ENCODE measurements at regions not wholly inside any gene's neighbourhood (a gene's known extent, or its start where the extent isn't known, plus 50 kb on each side); places are given as distances from the start of the nearest gene placed in this dataset.

DNA sequence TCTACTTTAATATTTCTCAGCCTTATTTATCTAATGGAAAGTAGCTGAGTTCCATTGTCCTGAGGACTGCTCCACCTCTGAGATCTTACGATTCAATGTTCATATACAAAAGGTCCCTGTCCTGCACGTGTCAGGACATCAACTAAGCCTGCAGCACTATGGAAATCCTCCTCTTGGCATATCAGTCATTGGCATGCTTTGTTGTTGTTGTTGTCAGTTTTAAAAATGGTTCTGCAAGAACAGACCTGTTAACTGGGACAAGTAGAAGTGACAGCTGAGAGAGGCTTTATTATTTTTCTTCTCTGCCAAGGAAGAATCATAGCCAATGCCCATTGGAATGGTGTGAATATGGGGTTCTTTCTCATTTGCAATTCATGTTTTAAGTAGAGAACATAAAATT is 450.1 kb upstream of the PKDCC start:
- H3K27me3 ChIP-seq (replicated peaks; ENCODE audit: insufficient read depth, low read length): no peaks in the 10 kb centered on the region
- no peaks in the 10 kb centered on the region for H3K4me1 ChIP-seq (ENCODE audit: low read length)
- no peaks in the 10 kb centered on the region for H4K20me1 ChIP-seq (ENCODE audit: insufficient read depth, low read length)
- no peaks in the 10 kb centered on the region for H3K36me3 ChIP-seq (replicated peaks; ENCODE audit: insufficient read depth, low read length)
- no peaks in the 10 kb centered on the region for H3F3A ChIP-seq (ENCODE audit: insufficient read depth, low read length)
- TF ChIP-seq, protein P1, sequence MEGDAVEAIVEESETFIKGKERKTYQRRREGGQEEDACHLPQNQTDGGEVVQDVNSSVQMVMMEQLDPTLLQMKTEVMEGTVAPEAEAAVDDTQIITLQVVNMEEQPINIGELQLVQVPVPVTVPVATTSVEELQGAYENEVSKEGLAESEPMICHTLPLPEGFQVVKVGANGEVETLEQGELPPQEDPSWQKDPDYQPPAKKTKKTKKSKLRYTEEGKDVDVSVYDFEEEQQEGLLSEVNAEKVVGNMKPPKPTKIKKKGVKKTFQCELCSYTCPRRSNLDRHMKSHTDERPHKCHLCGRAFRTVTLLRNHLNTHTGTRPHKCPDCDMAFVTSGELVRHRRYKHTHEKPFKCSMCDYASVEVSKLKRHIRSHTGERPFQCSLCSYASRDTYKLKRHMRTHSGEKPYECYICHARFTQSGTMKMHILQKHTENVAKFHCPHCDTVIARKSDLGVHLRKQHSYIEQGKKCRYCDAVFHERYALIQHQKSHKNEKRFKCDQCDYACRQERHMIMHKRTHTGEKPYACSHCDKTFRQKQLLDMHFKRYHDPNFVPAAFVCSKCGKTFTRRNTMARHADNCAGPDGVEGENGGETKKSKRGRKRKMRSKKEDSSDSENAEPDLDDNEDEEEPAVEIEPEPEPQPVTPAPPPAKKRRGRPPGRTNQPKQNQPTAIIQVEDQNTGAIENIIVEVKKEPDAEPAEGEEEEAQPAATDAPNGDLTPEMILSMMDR (IDR thresholded peaks at IDR 0.05; ENCODE audit: low read length): no peak
- TF ChIP-seq EZH2 (optimal IDR thresholded peaks at IDR 0.05; ENCODE audit: low read depth, low read length) (no peak), EZH2phosphoT487 (IDR thresholded peaks at IDR 0.05; ENCODE audit: low read length) (no peak)
- H3K9me3 ChIP-seq (replicated peaks; ENCODE audit: insufficient read depth, low read length): no peaks in the 10 kb centered on the region
- no peak overlapping the region for H2AFZ ChIP-seq (ENCODE audit: low read length)
- H3K9ac ChIP-seq (ENCODE audit: low read length): no peak overlapping the region
- no peaks in the 10 kb centered on the region for H3K79me2 ChIP-seq (ENCODE audit: low read length)
- DNase-seq: no peak
- H3K4me2 ChIP-seq (ENCODE audit: low read depth, low read length): no peak overlapping the region
- H3K27ac ChIP-seq (ENCODE audit: low read length): no peak overlapping the region
- H3K4me3 ChIP-seq (ENCODE audit: low read length): no peak overlapping the region
- H3K9me2 ChIP-seq (replicated peaks; ENCODE audit: insufficient read depth, low read length): no peaks in the 10 kb centered on the region

DNA sequence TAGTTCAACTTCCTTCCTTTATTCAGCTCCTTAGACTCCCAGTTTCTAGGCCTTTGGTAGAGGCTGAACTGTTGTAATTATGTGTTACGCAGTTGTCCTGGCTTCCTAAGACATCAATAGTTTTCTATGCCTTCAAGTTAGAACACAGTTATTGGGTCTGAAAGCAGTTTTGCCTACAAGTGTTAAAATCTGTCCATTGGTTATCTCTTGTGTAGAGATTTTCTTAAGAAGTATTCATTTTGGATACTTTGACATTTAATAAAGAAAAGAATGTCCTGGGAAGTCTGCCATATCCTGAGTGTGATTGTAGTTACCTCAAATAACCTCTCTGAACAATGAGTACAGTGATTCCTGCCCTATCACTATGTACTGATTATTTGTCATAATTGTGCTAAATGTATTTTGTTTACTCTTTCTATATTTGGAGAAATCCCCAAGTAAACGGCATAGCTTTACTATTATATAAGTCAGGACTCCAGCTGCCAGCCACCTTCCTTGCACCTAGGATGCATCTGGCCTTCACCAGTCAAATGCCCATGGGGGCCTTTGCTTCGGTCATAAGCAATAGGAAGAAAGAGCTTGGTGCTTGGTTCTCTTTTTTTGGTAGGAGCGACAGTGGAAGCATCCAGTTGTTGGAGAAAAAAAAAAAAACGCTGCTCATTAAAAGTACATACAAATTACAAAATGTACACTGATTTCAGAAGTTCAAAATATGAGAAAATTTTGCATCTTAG is 449.5 kb upstream of the PKDCC start:
- H3K9me3 ChIP-seq (replicated peaks; ENCODE audit: insufficient read depth, low read length): no peaks in the 10 kb centered on the region
- no peaks in the 10 kb centered on the region for H3F3A ChIP-seq (ENCODE audit: insufficient read depth, low read length)
- H3K9me2 ChIP-seq (replicated peaks; ENCODE audit: insufficient read depth, low read length): no peaks in the 10 kb centered on the region
- no peak overlapping the region for H3K4me2 ChIP-seq (ENCODE audit: low read depth, low read length)
- no peak overlapping the region for H3K4me3 ChIP-seq (ENCODE audit: low read length)
- no peaks in the 10 kb centered on the region for H4K20me1 ChIP-seq (ENCODE audit: insufficient read depth, low read length)
- no peak for DNase-seq
- no peak overlapping the region for H2AFZ ChIP-seq (ENCODE audit: low read length)
- no peak overlapping the region for H3K9ac ChIP-seq (ENCODE audit: low read length)
- no peaks in the 10 kb centered on the region for H3K79me2 ChIP-seq (ENCODE audit: low read length)
- no peak overlapping the region for H3K27ac ChIP-seq (ENCODE audit: low read length)
- H3K27me3 ChIP-seq (replicated peaks; ENCODE audit: insufficient read depth, low read length): no peaks in the 10 kb centered on the region
- no peaks in the 10 kb centered on the region for H3K36me3 ChIP-seq (replicated peaks; ENCODE audit: insufficient read depth, low read length)
- H3K4me1 ChIP-seq (ENCODE audit: low read length): no peaks in the 10 kb centered on the region
- no peak for TF ChIP-seq EZH2phosphoT487 (IDR thresholded peaks at IDR 0.05; ENCODE audit: low read length)
- TF ChIP-seq, protein P1 (IDR thresholded peaks at IDR 0.05; ENCODE audit: low read length): no peak
- no peak for TF ChIP-seq EZH2 (optimal IDR thresholded peaks at IDR 0.05; ENCODE audit: low read depth, low read length)

DNA sequence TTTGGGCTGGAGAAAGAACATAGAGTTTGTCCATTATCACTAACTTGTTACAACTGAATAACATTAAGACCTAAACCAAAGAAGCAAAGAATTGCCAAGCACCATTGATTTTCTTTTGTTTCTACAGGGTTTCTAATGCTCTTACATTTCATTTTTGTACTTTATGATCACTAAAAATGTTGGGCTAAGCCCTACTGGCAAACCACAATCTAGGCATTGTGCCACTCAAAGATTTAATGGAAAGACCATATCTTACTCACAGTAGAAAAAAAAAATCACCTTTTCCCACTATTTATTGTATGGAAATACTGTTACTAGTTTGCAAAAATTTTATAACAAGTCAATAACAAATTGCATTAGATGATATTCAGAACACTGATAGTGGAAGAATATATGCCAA is 447.4 kb upstream of the PKDCC start:
- H4K20me1 ChIP-seq (ENCODE audit: insufficient read depth, low read length): no peaks in the 10 kb centered on the region
- H3K9me2 ChIP-seq (replicated peaks; ENCODE audit: insufficient read depth, low read length): no peaks in the 10 kb centered on the region
- H3K79me2 ChIP-seq (ENCODE audit: low read length): no peaks in the 10 kb centered on the region
- H3K27me3 ChIP-seq (replicated peaks; ENCODE audit: insufficient read depth, low read length): no peaks in the 10 kb centered on the region
- H3K4me1 ChIP-seq (ENCODE audit: low read length): no peaks in the 10 kb centered on the region
- no peak overlapping the region for H3K27ac ChIP-seq (ENCODE audit: low read length)
- H3K9me3 ChIP-seq (replicated peaks; ENCODE audit: insufficient read depth, low read length): no peaks in the 10 kb centered on the region
- H3F3A ChIP-seq (ENCODE audit: insufficient read depth, low read length): no peaks in the 10 kb centered on the region
- H3K9ac ChIP-seq (ENCODE audit: low read length): no peak overlapping the region
- no peak overlapping the region for H2AFZ ChIP-seq (ENCODE audit: low read length)
- DNase-seq: no peak
- TF ChIP-seq, protein P1 (IDR thresholded peaks at IDR 0.05; ENCODE audit: low read length): no peak
- no peak for TF ChIP-seq EZH2phosphoT487 (IDR thresholded peaks at IDR 0.05; ENCODE audit: low read length)
- no peak for TF ChIP-seq EZH2 (optimal IDR thresholded peaks at IDR 0.05; ENCODE audit: low read depth, low read length)
- no peaks in the 10 kb centered on the region for H3K36me3 ChIP-seq (replicated peaks; ENCODE audit: insufficient read depth, low read length)
- no peak overlapping the region for H3K4me2 ChIP-seq (ENCODE audit: low read depth, low read length)
- H3K4me3 ChIP-seq (ENCODE audit: low read length): no peak overlapping the region

Measured in MM.1S (cell line).